ENCODE measurements at regions not wholly inside any gene's neighbourhood (a gene's known extent, or its start where the extent isn't known, plus 50 kb on each side); places are given as distances from the start of the nearest gene placed in this dataset.

DNA sequence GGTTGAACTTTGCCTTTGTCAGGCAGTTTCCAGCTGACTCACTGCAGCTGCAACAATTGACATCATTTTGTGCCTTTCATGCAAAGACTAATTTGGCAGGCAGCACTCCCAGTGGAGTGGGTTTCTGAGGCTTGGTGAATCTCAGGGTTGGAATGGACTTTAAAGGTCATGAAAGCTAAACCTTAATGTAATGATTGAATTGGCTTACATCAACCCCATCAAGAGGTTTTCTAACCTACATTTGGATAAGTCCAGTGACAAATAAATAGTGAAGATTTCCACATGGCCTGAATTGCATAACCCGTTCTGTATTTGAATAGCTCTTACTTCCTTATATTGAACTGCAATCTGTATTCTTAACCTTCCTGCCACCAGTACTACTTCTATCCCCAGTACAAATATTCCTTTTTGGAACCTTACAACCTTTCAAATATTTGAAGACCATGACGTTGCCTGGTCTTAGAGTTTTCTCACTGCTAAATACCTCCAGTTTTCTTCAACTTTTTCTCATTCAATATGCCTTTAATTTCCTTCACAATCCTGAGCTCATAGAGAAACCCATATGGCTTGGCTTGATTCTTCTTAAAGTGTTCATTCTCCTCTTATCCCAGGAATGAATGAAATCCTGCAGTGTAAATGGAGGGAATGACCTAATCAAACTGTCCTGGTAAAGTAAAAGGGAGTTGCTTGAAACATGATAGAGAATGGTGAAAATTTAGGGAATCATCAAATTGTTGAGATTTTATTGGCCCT, 168.1 kb upstream of the NOVA1 start:
- Histone ChIP-seq H3K4me2 (ENCODE audit: low read depth, low read length, poor library complexity, severe bottlenecking) (no peak overlapping the region), H3K36me3 (ENCODE audit: low read length) (no peaks in the 10 kb centered on the region), H3K9me3 (ENCODE audit: insufficient read depth, low read length) (peaks cover 4% of the 10 kb centered on the region; the same call in 1 of the 2 replicates), H3K9ac (ENCODE audit: low read length) (no peak overlapping the region), H4K20me1 (ENCODE audit: low read depth, low read length) (no peaks in the 10 kb centered on the region), H3F3A (ENCODE audit: insufficient read depth) (no peaks in the 10 kb centered on the region), H3K27ac (ENCODE audit: low read depth, low read length) (no peak overlapping the region), H3K79me2 (ENCODE audit: insufficient read depth, low read length) (no peaks in the 10 kb centered on the region), H3K4me3 (ENCODE audit: insufficient read depth, low read length, poor library complexity, severe bottlenecking) (no peak overlapping the region), H3K9me2 (replicated peaks; ENCODE audit: insufficient read depth, low read length) (no peaks in the 10 kb centered on the region), H3K27me3 (ENCODE audit: low read length) (no peaks in the 10 kb centered on the region), H2AFZ (ENCODE audit: low read depth, low read length, severe bottlenecking) (no peak overlapping the region)
- TF ChIP-seq CTCF (IDR thresholded peaks at IDR 0.05; ENCODE audit: insufficient read depth, low read length, poor library complexity, severe bottlenecking) (no peak), EZH2phosphoT487 (conservative IDR thresholded peaks at IDR 0.05; ENCODE audit: low read length) (no peak)

DNA sequence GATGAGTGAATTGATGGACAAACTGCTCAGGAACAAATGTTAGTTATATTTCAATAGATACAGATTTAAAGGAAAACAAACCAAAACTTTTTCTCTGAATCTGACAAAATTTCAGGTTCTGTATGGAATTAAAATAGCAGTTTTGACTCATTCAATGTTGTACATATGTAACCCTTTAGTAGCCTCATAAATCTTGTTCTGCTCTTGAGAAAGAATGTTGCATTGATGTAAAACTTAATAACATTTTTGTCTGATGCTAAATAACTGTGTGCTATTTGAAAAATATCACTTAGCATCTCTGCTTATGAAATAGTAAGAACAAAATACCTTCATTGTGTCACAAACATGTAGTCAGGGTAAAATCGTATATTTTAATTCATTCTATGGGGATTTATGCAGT, 168.9 kb upstream of the NOVA1 start:
- no peaks in the 10 kb centered on the region for H4K20me1 ChIP-seq (ENCODE audit: low read depth, low read length)
- H3K9me2 ChIP-seq (replicated peaks; ENCODE audit: insufficient read depth, low read length) = no peaks in the 10 kb centered on the region
- TF ChIP-seq EZH2phosphoT487 (conservative IDR thresholded peaks at IDR 0.05; ENCODE audit: low read length) (no peak), CTCF (IDR thresholded peaks at IDR 0.05; ENCODE audit: insufficient read depth, low read length, poor library complexity, severe bottlenecking) (no peak)
- H3K36me3 ChIP-seq (ENCODE audit: low read length) = no peaks in the 10 kb centered on the region
- no peak overlapping the region for H3K4me2 ChIP-seq (ENCODE audit: low read depth, low read length, poor library complexity, severe bottlenecking)
- H3K27ac ChIP-seq (ENCODE audit: low read depth, low read length) = no peak overlapping the region
- H3K9me3 ChIP-seq (ENCODE audit: insufficient read depth, low read length) = peaks cover 4% of the 10 kb centered on the region; the same call in 1 of the 2 replicates
- no peaks in the 10 kb centered on the region for H3K27me3 ChIP-seq (ENCODE audit: low read length)
- no peaks in the 10 kb centered on the region for H3K79me2 ChIP-seq (ENCODE audit: insufficient read depth, low read length)
- H3F3A ChIP-seq (ENCODE audit: insufficient read depth) = no peaks in the 10 kb centered on the region
- H3K4me3 ChIP-seq (ENCODE audit: insufficient read depth, low read length, poor library complexity, severe bottlenecking) = no peak overlapping the region
- no peak overlapping the region for H3K9ac ChIP-seq (ENCODE audit: low read length)
- no peak overlapping the region for H2AFZ ChIP-seq (ENCODE audit: low read depth, low read length, severe bottlenecking)

GRCh38 chr14:26773906-26774593, 176.2 kb upstream of the NOVA1 start:
- H4K20me1 ChIP-seq (ENCODE audit: low read depth, low read length) = no peaks in the 10 kb centered on the region
- H3K4me2 ChIP-seq (ENCODE audit: low read depth, low read length, poor library complexity, severe bottlenecking) = no peak overlapping the region
- H3K9ac ChIP-seq (ENCODE audit: low read length) = no peak overlapping the region
- H3K9me2 ChIP-seq (replicated peaks; ENCODE audit: insufficient read depth, low read length) = no peaks in the 10 kb centered on the region
- H2AFZ ChIP-seq (ENCODE audit: low read depth, low read length, severe bottlenecking) = no peak overlapping the region
- H3K27ac ChIP-seq (ENCODE audit: low read depth, low read length) = no peak overlapping the region
- no peaks in the 10 kb centered on the region for H3K79me2 ChIP-seq (ENCODE audit: insufficient read depth, low read length)
- TF ChIP-seq EZH2phosphoT487 (conservative IDR thresholded peaks at IDR 0.05; ENCODE audit: low read length) = no peak
- TF ChIP-seq CTCF (IDR thresholded peaks at IDR 0.05; ENCODE audit: insufficient read depth, low read length, poor library complexity, severe bottlenecking) = no peak
- H3K4me3 ChIP-seq (ENCODE audit: insufficient read depth, low read length, poor library complexity, severe bottlenecking) = no peak overlapping the region
- H3K27me3 ChIP-seq (ENCODE audit: low read length) = no peaks in the 10 kb centered on the region
- no peaks in the 10 kb centered on the region for H3K36me3 ChIP-seq (ENCODE audit: low read length)
- no peaks in the 10 kb centered on the region for H3F3A ChIP-seq (ENCODE audit: insufficient read depth)
- H3K9me3 ChIP-seq (ENCODE audit: insufficient read depth, low read length) = 0 out of 2 replicates have a peak, but pooled peaks cover 2% of the 10 kb centered on the region

Measured in SU-DHL-6 (cell line).